K562 (cell line): ENCODE measurements at regions not wholly inside any gene's neighbourhood (a gene's known extent, or its start where the extent isn't known, plus 50 kb on each side); places are given as distances from the start of the nearest gene placed in this dataset.

Experiments used
- ATAC-seq: fragments of 200-7000 bp; cut with Tn5 transposase; 3 replicates; pipeline ENCODE4 v1.9.1; 2020; ENCODE audit warnings: moderate library complexity
- BruUV-seq: library from RNA; stranded (reverse); fragments of 400-500 nt; replicated peaks from 2 replicates; lab custom pipeline; 2021; lab: Mats Ljungman, UMichigan
- CTCF ChIA-PET: fragments of 300-600 bp; formaldehyde crosslinking; extraction: SDS; loops from one replicate; lab custom pipeline; 2021; ENCODE audit warnings: low intra/inter-chr PET ratio; lab: Yijun Ruan, JAX
- POLR2A ChIA-PET: fragments of 300-600, 350-650 bp; sonication (Branson Sonifier 250); formaldehyde crosslinking; extraction: SDS; loops from one replicate; lab custom pipeline; 2021; ENCODE audit warnings: antibody characterized with exemption, inconsistent platforms; lab: Yijun Ruan, JAX
- DNase-seq, 4 experiments: peaks; one replicate each; pipeline versions ENCODE4 v3.0.0 to v3.0.0-alpha.2; 2011 to 2018; ENCODE audit warnings: low spot score in 3 of 4, mixed read lengths in 3 of 4; ENCODE audit errors: extremely low read depth in 1 of 4
- FAIRE-seq: peaks from 2 replicates; lab custom pipeline; 2011; peaks lifted over from hg19 to GRCh38; lab: Jason Lieb, UNC
- H2AFZ ChIP-seq: 2 replicates; pipeline ENCODE4 v1.6.0; 2011; ENCODE audit warnings: low read depth, low read length, control low read depth, inconsistent platforms
- H3K27ac ChIP-seq: fragments of 200-600 bp; 3 replicates; pipeline ENCODE4 v1.8.0; 2011; ENCODE audit warnings: low read depth, mild to moderate bottlenecking, control low read depth, inconsistent platforms, low read length, moderate library complexity, mixed read lengths; ENCODE audit errors: extremely low read depth
- H3K27me3 ChIP-seq, 2 experiments: fragments of 300-600 bp in 1 of 2; 2 replicates in 1 of 2; 3 replicates in 1 of 2; pipeline versions ENCODE4 v1.6.0 to v1.8.0; 2011; ENCODE audit warnings: inconsistent platforms in 2 of 2, low read length in 2 of 2, mild to moderate bottlenecking in 1 of 2, mixed read lengths in 1 of 2, moderate library complexity in 1 of 2; ENCODE audit not compliant: control insufficient read depth in 2 of 2, insufficient read depth in 2 of 2
- H3K36me3 ChIP-seq: fragments of 300-600 bp; 3 replicates; pipeline ENCODE4 v1.8.0; 2011; ENCODE audit warnings: mild to moderate bottlenecking, low read length, inconsistent platforms; ENCODE audit not compliant: control insufficient read depth, insufficient read depth
- H3K4me1 ChIP-seq, 2 experiments: fragments of 200-600 bp in 1 of 2; replicated peaks in 1 of 2; 2 replicates in 1 of 2; 3 replicates in 1 of 2; pipeline versions ENCODE4 v1.5.1 to v1.8.0; 2011; ENCODE audit warnings: inconsistent platforms in 2 of 2, low read length in 2 of 2, mild to moderate bottlenecking in 1 of 2, mixed read lengths in 1 of 2, moderate library complexity in 1 of 2; ENCODE audit not compliant: control insufficient read depth in 2 of 2, insufficient read depth in 2 of 2
- H3K4me2 ChIP-seq: 2 replicates; pipeline ENCODE4 v1.6.1; 2011; ENCODE audit warnings: low read length, control low read depth, inconsistent platforms, mixed read lengths; ENCODE audit not compliant: insufficient read depth
- H3K4me3 ChIP-seq: fragments of 200-600 bp; sonication (generic), shearing (Covaris generic); 2 replicates; pipeline ENCODE4 v1.5.1; 2016; ENCODE audit warnings: control low read depth, inconsistent platforms
- H3K79me2 ChIP-seq: fragments of 200-600 bp; 3 replicates; pipeline ENCODE4 v1.8.0; 2011; ENCODE audit warnings: low read length, inconsistent platforms; ENCODE audit not compliant: control insufficient read depth, insufficient read depth
- H3K9ac ChIP-seq, 2 experiments: 2 replicates each; pipeline versions ENCODE4 v1.6.0 to v1.6.1; 2011; ENCODE audit warnings: low read depth in 2 of 2, low read length in 2 of 2, control low read depth in 1 of 2, inconsistent platforms in 1 of 2, mild to moderate bottlenecking in 1 of 2, mixed read lengths in 1 of 2; ENCODE audit not compliant: insufficient read depth in 1 of 2
- H3K9me1 ChIP-seq: one replicate; pipeline ENCODE4 v1.6.0; 2011; ENCODE audit warnings: inconsistent platforms, mild to moderate bottlenecking, low read length, moderate library complexity; ENCODE audit not compliant: control insufficient read depth, insufficient read depth
- H3K9me3 ChIP-seq: replicated peaks from 2 replicates; pipeline ENCODE4 v1.5.1; 2011; ENCODE audit warnings: low read depth, low read length, inconsistent platforms; ENCODE audit not compliant: control insufficient read depth, insufficient read depth
- H4K20me1 ChIP-seq: replicated peaks from 2 replicates; pipeline ENCODE4 v1.6.1; 2011; ENCODE audit warnings: low read length, inconsistent platforms, mixed read lengths; ENCODE audit not compliant: control insufficient read depth, insufficient read depth
- CBX2 ChIP-seq: fragments of 200-600 bp; sonication (generic); IDR thresholded peaks from one replicate; pipeline ENCODE4 v1.6.1; 2012; ENCODE audit warnings: mild to moderate bottlenecking, low read length, inconsistent platforms; ENCODE audit not compliant: insufficient read depth, poor library complexity, severe bottlenecking
- DACH1 ChIP-seq: fragments of 450-650 bp; IDR thresholded peaks from 2 replicates; pipeline ENCODE4 v1.6.1; 2018; ENCODE audit not compliant: partially characterized antibody
- ESRRB ChIP-seq: fragments of 250-450 bp; sonication (Bioruptor Pico); IDR thresholded peaks from 2 replicates; pipeline ENCODE4 v1.5.0; 2020; ENCODE audit warnings: mild to moderate bottlenecking, moderate library complexity, borderline replicate concordance
- GABPB2 ChIP-seq: fragments of 250-450 bp; sonication (Bioruptor Pico); conservative IDR thresholded peaks from 2 replicates; pipeline ENCODE4 v1.5.1; 2021; ENCODE audit warnings: mild to moderate bottlenecking
- HDGF ChIP-seq: fragments of 450-650 bp; IDR thresholded peaks from 2 replicates; pipeline ENCODE4 v1.6.1; 2016
- JUNB ChIP-seq: fragments of 450-650 bp; formaldehyde crosslinking; conservative IDR thresholded peaks from 2 replicates; pipeline ENCODE4 v1.4.0; 2020; ENCODE audit warnings: mild to moderate bottlenecking
- MTA2 ChIP-seq: fragments of 450-650 bp; IDR thresholded peaks from 2 replicates; pipeline ENCODE4 v1.6.1; 2016; ENCODE audit warnings: low read depth
- PHB ChIP-seq: fragments of 250-450 bp; sonication (Bioruptor Pico); IDR thresholded peaks from 2 replicates; pipeline ENCODE4 v1.5.0; 2021
- PTBP1 ChIP-seq: fragments of 200-400 bp; formaldehyde crosslinking; IDR thresholded peaks from 2 replicates; pipeline ENCODE4 v1.6.1; 2017; ENCODE audit warnings: low read depth, low read length
- PTTG1 ChIP-seq: fragments of 450-650 bp; IDR thresholded peaks from 2 replicates; pipeline ENCODE4 v1.6.1; 2016; ENCODE audit warnings: low read depth, mild to moderate bottlenecking, missing genetic modification characterization, missing compliant biosample characterization
- RBM25 ChIP-seq: fragments of 200-400 bp; formaldehyde crosslinking; IDR thresholded peaks from 2 replicates; pipeline ENCODE4 v1.6.1; 2018; ENCODE audit warnings: low read length, low read depth, moderate library complexity; ENCODE audit not compliant: severe bottlenecking
- SMAD4 ChIP-seq: fragments of 250-450 bp; sonication (Bioruptor Pico); conservative IDR thresholded peaks from 2 replicates; pipeline ENCODE4 v1.8.0; 2021; ENCODE audit warnings: inconsistent platforms, mild to moderate bottlenecking, moderate library complexity
- ZNF12 ChIP-seq: sonication (generic); formaldehyde crosslinking; IDR thresholded peaks from 2 replicates; pipeline ENCODE4 v1.4.0; 2020; ENCODE audit warnings: mild to moderate bottlenecking, missing genetic modification reagents
- ZNF124 ChIP-seq: sonication (generic); formaldehyde crosslinking; IDR thresholded peaks from 2 replicates; pipeline ENCODE4 v1.8.1; 2022; ENCODE audit warnings: missing genetic modification reagents
- ZNF217 ChIP-seq: sonication (generic); formaldehyde crosslinking; IDR thresholded peaks from 2 replicates; pipeline ENCODE4 v1.8.0; 2022; ENCODE audit warnings: mild to moderate bottlenecking, missing genetic modification reagents
- WGBS: fragments of 100-300 bp; shearing (Covaris generic); methylation state at CpG from one replicate; pipeline ENCODE4 v1.1.6; 2016; ENCODE audit warnings: low coverage, mixed read lengths; ENCODE audit not compliant: insufficient coverage; ENCODE audit errors: missing lambda C conversion rate; 5-methylcytosine and 5-hydroxymethylcytosine counted together
- in situ Hi-C: fragments of 300-500 bp; cut with MboI; formaldehyde crosslinking; loops from 4 replicates; pipeline ENCODE4 v1.15.0; 2018; ENCODE audit warnings: inconsistent platforms, mixed read lengths
- intact Hi-C: fragments of 100-400 bp; cut with micrococcal nuclease; formaldehyde crosslinking; loops from 2 replicates; pipeline ENCODE4 v1.14.2; 2022
- TF ChIP-seq, protein P1 (sequence below), 2 experiments: fragments of 450-650 bp; IDR thresholded peaks; 2 replicates each; pipeline ENCODE4 v1.6.1; 2016
- TF ChIP-seq, protein P2 (sequence below): conservative IDR thresholded peaks from 2 replicates; pipeline ENCODE4 v1.6.1; 2011; ENCODE audit warnings: low read depth, mild to moderate bottlenecking, low read length; ENCODE audit not compliant: control insufficient read depth
- TF ChIP-seq, protein P3 (sequence below): sonication (generic); formaldehyde crosslinking; IDR thresholded peaks from 2 replicates; pipeline ENCODE4 v1.8.1; 2022; ENCODE audit warnings: missing genetic modification reagents
- TF ChIP-seq, protein P4 (sequence below): sonication (generic); formaldehyde crosslinking; IDR thresholded peaks from 2 replicates; pipeline ENCODE4 v1.9.0; 2022; ENCODE audit warnings: mild to moderate bottlenecking, missing genetic modification reagents

DNA sequence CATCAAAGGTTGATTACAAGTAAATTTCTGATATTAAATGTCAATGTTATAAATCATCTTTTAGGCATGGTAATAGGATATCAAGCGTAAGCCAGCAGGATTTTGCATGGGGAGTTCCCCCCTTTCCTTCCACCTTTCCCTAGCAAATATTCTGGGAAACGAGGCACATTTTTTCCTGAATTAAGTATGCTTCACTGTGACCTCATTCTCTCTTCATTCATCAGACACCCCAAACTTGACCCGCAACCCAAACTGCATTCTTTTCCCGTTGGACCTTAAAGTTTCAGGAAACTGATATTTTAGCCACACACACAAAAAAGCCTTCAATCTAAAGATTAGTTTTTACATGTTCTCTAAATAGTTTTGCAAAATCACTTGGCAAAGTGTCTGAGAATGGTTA lies 214.5 kb upstream of the CTAGE1 start (continued):
- TF ChIP-seq, protein P1, sequence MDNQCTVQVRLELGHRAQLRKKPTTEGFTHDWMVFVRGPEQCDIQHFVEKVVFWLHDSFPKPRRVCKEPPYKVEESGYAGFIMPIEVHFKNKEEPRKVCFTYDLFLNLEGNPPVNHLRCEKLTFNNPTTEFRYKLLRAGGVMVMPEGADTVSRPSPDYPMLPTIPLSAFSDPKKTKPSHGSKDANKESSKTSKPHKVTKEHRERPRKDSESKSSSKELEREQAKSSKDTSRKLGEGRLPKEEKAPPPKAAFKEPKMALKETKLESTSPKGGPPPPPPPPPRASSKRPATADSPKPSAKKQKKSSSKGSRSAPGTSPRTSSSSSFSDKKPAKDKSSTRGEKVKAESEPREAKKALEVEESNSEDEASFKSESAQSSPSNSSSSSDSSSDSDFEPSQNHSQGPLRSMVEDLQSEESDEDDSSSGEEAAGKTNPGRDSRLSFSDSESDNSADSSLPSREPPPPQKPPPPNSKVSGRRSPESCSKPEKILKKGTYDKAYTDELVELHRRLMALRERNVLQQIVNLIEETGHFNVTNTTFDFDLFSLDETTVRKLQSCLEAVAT (IDR thresholded peaks at IDR 0.05), result no peak
- no peak for TF ChIP-seq DACH1
- no peak for TF ChIP-seq ESRRB
- TF ChIP-seq, protein P2, sequence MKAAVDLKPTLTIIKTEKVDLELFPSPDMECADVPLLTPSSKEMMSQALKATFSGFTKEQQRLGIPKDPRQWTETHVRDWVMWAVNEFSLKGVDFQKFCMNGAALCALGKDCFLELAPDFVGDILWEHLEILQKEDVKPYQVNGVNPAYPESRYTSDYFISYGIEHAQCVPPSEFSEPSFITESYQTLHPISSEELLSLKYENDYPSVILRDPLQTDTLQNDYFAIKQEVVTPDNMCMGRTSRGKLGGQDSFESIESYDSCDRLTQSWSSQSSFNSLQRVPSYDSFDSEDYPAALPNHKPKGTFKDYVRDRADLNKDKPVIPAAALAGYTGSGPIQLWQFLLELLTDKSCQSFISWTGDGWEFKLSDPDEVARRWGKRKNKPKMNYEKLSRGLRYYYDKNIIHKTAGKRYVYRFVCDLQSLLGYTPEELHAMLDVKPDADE, result no peak
- no peak for TF ChIP-seq HDGF
- no peak for TF ChIP-seq PTBP1
- TF ChIP-seq ZNF12, result no peak
- TF ChIP-seq, protein P3, sequence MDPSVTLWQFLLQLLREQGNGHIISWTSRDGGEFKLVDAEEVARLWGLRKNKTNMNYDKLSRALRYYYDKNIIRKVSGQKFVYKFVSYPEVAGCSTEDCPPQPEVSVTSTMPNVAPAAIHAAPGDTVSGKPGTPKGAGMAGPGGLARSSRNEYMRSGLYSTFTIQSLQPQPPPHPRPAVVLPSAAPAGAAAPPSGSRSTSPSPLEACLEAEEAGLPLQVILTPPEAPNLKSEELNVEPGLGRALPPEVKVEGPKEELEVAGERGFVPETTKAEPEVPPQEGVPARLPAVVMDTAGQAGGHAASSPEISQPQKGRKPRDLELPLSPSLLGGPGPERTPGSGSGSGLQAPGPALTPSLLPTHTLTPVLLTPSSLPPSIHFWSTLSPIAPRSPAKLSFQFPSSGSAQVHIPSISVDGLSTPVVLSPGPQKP (CRISPR knock-in tag), result no peak

DNA sequence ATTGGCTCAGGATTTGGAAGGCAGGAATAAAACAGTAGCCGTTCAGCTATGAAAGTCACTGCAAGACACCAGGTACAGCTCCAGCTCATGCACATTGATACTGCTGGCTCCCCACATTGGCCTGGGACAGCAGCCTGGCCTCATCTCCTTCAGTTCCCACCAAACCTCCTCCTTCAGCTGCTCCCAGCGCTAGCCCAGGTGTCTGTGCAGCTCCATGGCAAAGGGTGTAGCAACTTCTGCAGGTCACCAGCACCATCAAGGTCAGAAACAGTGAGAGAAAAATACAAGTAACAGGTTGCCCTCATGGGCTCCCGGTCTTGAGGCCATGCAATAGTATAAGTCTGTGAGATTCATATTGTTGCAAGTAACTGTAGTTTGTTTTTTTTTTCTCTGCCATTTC lies 216.7 kb upstream of the CTAGE1 start:
- no peak for FAIRE-seq
- no peak for ATAC-seq
- Histone ChIP-seq H3K4me3 (no peak overlapping the region), H3K27ac (no peak overlapping the region), H3K79me2 (no peaks in the 10 kb centered on the region), H2AFZ (no peak overlapping the region), H3K4me2 (no peak overlapping the region), H4K20me1 (no peaks in the 10 kb centered on the region), H3K9me1 (no peaks in the 10 kb centered on the region), H3K27me3 (no peaks in the 10 kb centered on the region), H3K9me3 (no peaks in the 10 kb centered on the region), H3K9ac (no peak overlapping the region), H3K4me1 (no peaks in the 10 kb centered on the region), H3K36me3 (no peaks in the 10 kb centered on the region)
- ChIA-PET CTCF (no interaction called here), POLR2A (no interaction called here)
- in situ Hi-C loops (no loop called here), intact Hi-C loops (no loop called here)
- 0% methylated on average over 3 of the region's 3 CpGs for WGBS
- no TSS peak for BruUV-seq
- no peak for DNase-seq
- TF ChIP-seq CBX2 (no peak), PHB (no peak), PTTG1 (tag) (no peak), JUNB (CRISPR knock-in tag) (no peak), SMAD4 (CRISPR knock-in tag) (no peak), RBM25 (no peak), MTA2 (no peak), GABPB2 (CRISPR knock-in tag) (no peak), ZNF124 (CRISPR knock-in tag) (no peak), ZNF217 (CRISPR knock-in tag) (no peak)
- TF ChIP-seq, protein P4, sequence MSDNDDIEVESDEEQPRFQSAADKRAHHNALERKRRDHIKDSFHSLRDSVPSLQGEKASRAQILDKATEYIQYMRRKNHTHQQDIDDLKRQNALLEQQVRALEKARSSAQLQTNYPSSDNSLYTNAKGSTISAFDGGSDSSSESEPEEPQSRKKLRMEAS (CRISPR knock-in tag), result no peak
